CD14-positive monocyte (primary cell): ENCODE measurements at regions not wholly inside any gene's neighbourhood (a gene's known extent, or its start where the extent isn't known, plus 50 kb on each side); places are given as distances from the start of the nearest gene placed in this dataset.

ENCODE experiments used
- DNase-seq, 3 donors: peaks; one replicate each; pipeline ENCODE4 v3.0.0-alpha.2; 2011 to 2022
- H2AFZ ChIP-seq: 2 replicates; pipeline ENCODE4 v1.6.0; 2012; ENCODE audit warnings: mild to moderate bottlenecking, low read depth, low read length, inconsistent platforms; ENCODE audit not compliant: insufficient read depth, poor library complexity, severe bottlenecking
- H3K27ac ChIP-seq, 2 donors: 1 replicate in 1 of 2; 2 replicates in 1 of 2; pipeline ENCODE4 v1.5.1; 2012 to 2013; ENCODE audit warnings: low read length in 2 of 2, control low read depth in 1 of 2, inconsistent platforms in 1 of 2, low read depth in 1 of 2, mild to moderate bottlenecking in 1 of 2
- H3K27me3 ChIP-seq, 2 donors: one replicate each; pipeline versions ENCODE4 v1.6.0 to v1.6.1; 2011 to 2013; ENCODE audit warnings: low read length in 2 of 2; ENCODE audit not compliant: control insufficient read depth in 2 of 2, insufficient read depth in 2 of 2
- H3K36me3 ChIP-seq, 2 donors: replicated peaks in 1 of 2; 1 replicate in 1 of 2; 2 replicates in 1 of 2; pipeline versions ENCODE4 v1.5.1 to v1.6.1; 2012 to 2013; ENCODE audit warnings: low read length in 2 of 2, control low read depth in 1 of 2, inconsistent platforms in 1 of 2, mild to moderate bottlenecking in 1 of 2; ENCODE audit not compliant: insufficient read depth in 2 of 2, control insufficient read depth in 1 of 2
- H3K4me1 ChIP-seq, 2 donors: 1 replicate in 1 of 2; 2 replicates in 1 of 2; pipeline versions ENCODE4 v1.5.1 to v1.6.1; 2012 to 2013; ENCODE audit warnings: low read length in 2 of 2, control low read depth in 1 of 2, inconsistent platforms in 1 of 2, mild to moderate bottlenecking in 1 of 2, moderate library complexity in 1 of 2; ENCODE audit not compliant: insufficient read depth in 2 of 2, control insufficient read depth in 1 of 2
- H3K4me2 ChIP-seq: replicated peaks from 2 replicates; pipeline ENCODE3; 2012; ENCODE audit warnings: low read length, moderate library complexity, mild to moderate bottlenecking; ENCODE audit not compliant: poor library complexity, severe bottlenecking; ENCODE audit errors: extremely low read depth
- H3K4me3 ChIP-seq, 3 experiments: fragments of 200-600 bp in 1 of 3; sonication (generic) in 1 of 3; replicated peaks in 1 of 3; 1 replicate in 2 of 3; 2 replicates in 1 of 3; pipeline ENCODE4 v1.5.1; 2011 to 2013; ENCODE audit warnings: low read length in 3 of 3, mild to moderate bottlenecking in 3 of 3, control low read depth in 2 of 3, low read depth in 2 of 3, inconsistent platforms in 1 of 3, moderate library complexity in 1 of 3
- H3K79me2 ChIP-seq: 2 replicates; pipeline ENCODE4 v1.6.0; 2012; ENCODE audit warnings: mild to moderate bottlenecking, control low read depth, inconsistent platforms, low read length, moderate library complexity; ENCODE audit not compliant: insufficient read depth
- H3K9ac ChIP-seq: 2 replicates; pipeline ENCODE4 v1.6.0; 2017; ENCODE audit warnings: low read length, mild to moderate bottlenecking; ENCODE audit not compliant: insufficient read depth, poor library complexity, severe bottlenecking
- H3K9me3 ChIP-seq, 2 donors: replicated peaks in 1 of 2; 1 replicate in 1 of 2; 2 replicates in 1 of 2; pipeline versions ENCODE4 v1.5.1 to v1.6.1; 2012 to 2013; ENCODE audit warnings: low read length in 2 of 2, control low read depth in 1 of 2; ENCODE audit not compliant: control insufficient read depth in 1 of 2, insufficient read depth in 1 of 2
- H4K20me1 ChIP-seq: 2 replicates; pipeline ENCODE4 v1.6.0; 2012; ENCODE audit warnings: mild to moderate bottlenecking, low read length, control low read depth, moderate library complexity; ENCODE audit not compliant: insufficient read depth
- H3K27ac Mint-ChIP-seq, 7 donors: one replicate each; pipeline ENCODE4 v1.8.0; 2020; ENCODE audit warnings: mild to moderate bottlenecking in 7 of 7, mixed read lengths in 7 of 7, moderate library complexity in 6 of 7, inconsistent platforms in 2 of 7
- H3K27me3 Mint-ChIP-seq, 3 donors: one replicate each; pipeline ENCODE4 v1.8.0; 2021 to 2022; ENCODE audit warnings: low read depth in 3 of 3, mild to moderate bottlenecking in 3 of 3, mixed read lengths in 3 of 3, moderate library complexity in 3 of 3, inconsistent platforms in 1 of 3
- H3K36me3 Mint-ChIP-seq, 2 donors: one replicate each; pipeline ENCODE4 v1.8.0; 2020; ENCODE audit warnings: mixed read lengths in 2 of 2, inconsistent platforms in 1 of 2, mild to moderate bottlenecking in 1 of 2
- H3K4me1 Mint-ChIP-seq: one replicate; pipeline ENCODE4 v1.8.0; 2020; ENCODE audit warnings: mild to moderate bottlenecking, mixed read lengths
- H3K4me3 Mint-ChIP-seq, 2 donors: one replicate each; pipeline ENCODE4 v1.8.0; 2020; ENCODE audit warnings: mild to moderate bottlenecking in 2 of 2, mixed read lengths in 2 of 2, moderate library complexity in 1 of 2
- H3K9me3 Mint-ChIP-seq, 7 donors: one replicate each; pipeline ENCODE4 v1.8.0; 2020 to 2022; ENCODE audit warnings: mixed read lengths in 7 of 7, mild to moderate bottlenecking in 6 of 7, moderate library complexity in 6 of 7, inconsistent platforms in 2 of 7
- CTCF ChIP-seq: fragments of 200-600 bp; IDR thresholded peaks from one replicate; pipeline ENCODE4 v1.8.0; 2022; ENCODE audit warnings: antibody characterized with exemption, mild to moderate bottlenecking
- WGBS: methylation state at CpG from one replicate; pipeline ENCODE4 v1.1.5; 2013; ENCODE audit warnings: missing lambda C conversion rate; ENCODE audit not compliant: insufficient coverage; 5-methylcytosine and 5-hydroxymethylcytosine counted together
- intact Hi-C, 2 donors: fragments of 100-400 bp; cut with micrococcal nuclease; formaldehyde crosslinking; loops; one replicate each; pipeline versions ENCODE4 v1.15.0 to v1.15.1; 2023

DNA sequence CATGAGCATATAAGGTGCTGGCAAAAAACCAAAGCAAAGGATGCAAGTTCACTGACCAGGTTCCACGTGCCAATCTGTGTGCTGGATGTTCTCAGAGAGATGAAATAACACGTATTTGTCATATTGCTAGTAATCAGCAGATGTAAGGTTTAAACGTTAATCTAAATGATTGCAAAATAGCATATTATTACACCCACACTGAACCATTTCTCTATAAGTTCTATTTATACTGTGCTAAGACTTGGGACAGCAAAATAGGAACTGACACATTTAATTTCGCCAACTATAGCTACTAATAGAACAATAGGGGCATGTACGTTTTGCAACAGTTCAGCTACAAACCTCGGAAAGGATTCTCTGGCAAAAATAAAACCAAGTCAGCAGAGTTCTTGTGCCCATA, 350.3 kb upstream of the ZNF385D start:
- peak overlapping the region in 1 of 7 donors; percentile 41 for H3K27ac Mint-ChIP-seq
- no peak overlapping the region for H3K9ac ChIP-seq
- H3K4me2 ChIP-seq = peak overlapping the region; percentile 36
- H3K4me3 ChIP-seq = no peak overlapping the region
- no peaks in the 10 kb centered on the region for H3K79me2 ChIP-seq
- peaks cover 9 to 14% of the 10 kb centered on the region in 2 donors for H3K4me1 ChIP-seq
- DNase-seq = peak in 1 of 3 donors; percentile 5
- H3K36me3 Mint-ChIP-seq = no peaks in the 10 kb centered on the region
- TF ChIP-seq CTCF = no peak
- H3K27ac ChIP-seq = no peak overlapping the region
- H3K27me3 Mint-ChIP-seq = peaks cover 0 to 2% (median 0%) of the 10 kb centered on the region in 3 donors
- H3K9me3 Mint-ChIP-seq = no peaks in the 10 kb centered on the region
- no CpG with 5 or more reads among the region's 6 CpGs for WGBS
- H2AFZ ChIP-seq = no peak overlapping the region
- H3K27me3 ChIP-seq = no peaks in the 10 kb centered on the region
- intact Hi-C loops = no loop called here
- H3K4me1 Mint-ChIP-seq = peaks cover 26% of the 10 kb centered on the region
- H4K20me1 ChIP-seq = no peaks in the 10 kb centered on the region
- no peaks in the 10 kb centered on the region for H3K36me3 ChIP-seq
- H3K4me3 Mint-ChIP-seq = peak overlapping the region in 1 of 2 donors; percentile 51
- no peaks in the 10 kb centered on the region for H3K9me3 ChIP-seq

- Histone ChIP-seq H3K4me3 (no peak overlapping the region), H2AFZ (no peak overlapping the region), H3K4me2 (peak overlapping the region; percentile 36), H3K9me3 (no peaks in the 10 kb centered on the region), H3K27ac (no peak overlapping the region), H3K9ac (no peak overlapping the region), H3K79me2 (no peaks in the 10 kb centered on the region), H3K27me3 (no peaks in the 10 kb centered on the region), H3K36me3 (no peaks in the 10 kb centered on the region), H4K20me1 (no peaks in the 10 kb centered on the region), H3K4me1 (peaks cover 9 to 14% of the 10 kb centered on the region in 2 donors)
- no peaks in the 10 kb centered on the region for H3K36me3 Mint-ChIP-seq
- no peaks in the 10 kb centered on the region for H3K9me3 Mint-ChIP-seq
- no peak for DNase-seq
- peaks cover 0 to 4% (median 0%) of the 10 kb centered on the region in 3 donors for H3K27me3 Mint-ChIP-seq
- TF ChIP-seq CTCF = no peak
- peak overlapping the region in 1 of 7 donors; percentile 6 for H3K27ac Mint-ChIP-seq
- WGBS = no CpG with 5 or more reads among the region's 1 CpG
- H3K4me3 Mint-ChIP-seq = peak overlapping the region in 1 of 2 donors; percentile 51
- intact Hi-C loops = no loop called here
- H3K4me1 Mint-ChIP-seq = peaks cover 26% of the 10 kb centered on the region
Measured at GRCh38 chr3:22101811-22102210, 350.8 kb upstream of the ZNF385D start.
